GM19239 (cell line): ENCODE measurements at regions not wholly inside any gene's neighbourhood (a gene's known extent, or its start where the extent isn't known, plus 50 kb on each side); places are given as distances from the start of the nearest gene placed in this dataset.

Experiments
- DNase-seq: peaks from one replicate; pipeline ENCODE4 v3.0.0; 2011; ENCODE audit warnings: low spot score; ENCODE audit not compliant: insufficient read length
- FAIRE-seq: peaks from 2 replicates; lab custom pipeline; 2011; peaks lifted over from hg19 to GRCh38; lab: Jason Lieb, UNC

DNA sequence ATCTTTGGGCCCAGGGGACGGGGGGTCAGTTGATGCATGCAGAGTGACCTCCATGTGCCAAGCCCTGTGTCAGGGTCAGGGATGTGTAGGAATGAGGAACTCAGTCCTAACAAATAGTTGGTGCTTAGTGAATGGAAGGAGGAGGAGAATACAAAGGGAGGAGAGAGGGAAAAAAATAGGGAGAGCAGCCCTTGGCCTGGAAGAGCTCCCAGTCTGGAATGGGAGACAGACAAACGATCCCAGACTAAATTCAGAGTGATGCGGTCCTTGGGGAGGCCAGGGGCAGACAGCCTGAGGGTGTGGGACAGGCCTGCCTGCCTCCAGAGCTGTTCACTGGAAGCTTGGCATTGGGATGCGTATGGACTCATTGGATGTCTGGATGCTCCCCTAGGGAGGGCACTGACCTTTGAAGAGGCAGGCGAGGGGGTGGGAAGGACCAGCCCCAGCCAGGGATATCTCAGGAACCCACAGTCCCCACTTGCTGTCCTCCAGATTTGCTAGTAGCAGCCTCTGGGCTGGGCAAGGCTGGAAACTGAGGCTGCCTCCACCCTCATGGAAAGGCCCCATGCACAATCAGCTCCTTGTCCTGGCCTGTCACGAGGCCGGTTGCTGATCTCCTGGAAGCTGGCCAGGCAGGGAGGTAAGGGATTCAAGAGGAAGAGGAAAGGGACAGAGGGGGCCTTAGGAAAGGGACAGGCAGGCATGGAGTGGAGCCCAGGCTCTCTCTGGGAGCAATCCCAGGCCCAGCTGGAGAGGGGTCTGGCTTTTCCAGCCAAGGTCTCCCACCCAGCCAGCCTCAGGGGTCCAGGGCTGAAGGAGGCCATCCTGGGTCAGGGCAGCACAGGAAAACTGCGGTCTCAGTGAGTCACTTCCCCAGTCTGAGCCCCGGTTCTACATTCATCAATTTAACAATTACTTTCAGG, 69.0 kb upstream of the GGTA1 start:
- DNase-seq (no peak), FAIRE-seq (no peak)

DNA sequence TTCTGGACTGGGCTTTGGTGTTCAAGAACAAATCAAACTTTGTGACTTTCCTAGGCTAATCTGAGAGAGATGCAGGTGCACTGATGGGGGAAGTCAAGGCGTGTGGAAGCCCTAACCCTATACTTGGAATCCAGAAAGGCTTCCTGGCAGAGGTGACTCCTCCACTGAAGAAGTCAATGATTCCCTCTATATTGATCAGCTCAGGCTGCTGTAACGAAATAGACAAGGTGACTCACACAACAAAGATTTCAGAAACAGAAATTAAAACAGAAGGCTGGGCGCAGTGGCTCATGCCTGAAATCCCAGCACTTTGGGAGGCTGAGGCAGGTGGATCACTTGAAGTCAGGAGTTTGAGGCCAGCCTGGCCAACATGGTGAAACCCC, 69.6 kb upstream of the GGTA1 start:
- no peak for DNase-seq
- no peak for FAIRE-seq

GRCh38 chr9:121572581-121572980, 72.9 kb upstream of the GGTA1 start:
- no peak for FAIRE-seq
- DNase-seq, result no peak

DNA sequence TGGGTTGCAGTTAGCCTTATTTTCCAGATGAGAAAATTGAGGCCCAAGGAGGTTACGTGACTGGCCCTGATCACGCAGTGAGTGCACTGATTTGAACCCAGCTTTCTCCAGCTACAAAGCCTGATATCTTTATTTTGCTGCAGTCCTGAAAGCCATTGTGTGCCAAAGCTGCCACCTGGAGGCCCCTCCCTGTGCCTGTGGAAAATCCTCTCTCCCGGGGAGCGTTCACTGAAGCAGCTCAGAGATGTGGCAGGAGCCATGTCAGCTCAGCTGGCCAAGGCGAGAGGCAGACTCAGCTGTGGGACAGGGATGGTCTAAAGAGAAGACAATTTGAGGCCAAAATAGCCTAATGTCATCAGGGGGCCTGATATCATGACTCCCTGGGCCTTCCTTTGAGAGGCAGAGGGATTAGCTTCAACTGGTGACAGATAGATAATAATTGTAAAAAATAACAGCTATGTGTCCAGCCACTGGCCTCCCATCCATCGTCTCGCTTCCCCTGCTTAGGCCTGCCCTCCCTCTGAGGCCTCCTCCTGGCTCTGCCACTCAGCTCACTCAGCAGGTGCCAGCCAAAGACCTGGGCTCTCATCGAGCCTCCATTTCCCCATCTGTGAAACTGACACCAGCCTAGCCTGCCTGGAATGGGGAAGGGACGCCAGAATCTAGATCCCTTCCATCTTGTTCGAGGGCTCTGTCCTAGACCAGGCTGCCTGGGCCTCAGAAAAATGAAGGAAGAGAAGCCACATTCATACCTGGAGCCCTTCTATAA, 74.3 kb upstream of the GGTA1 start:
- FAIRE-seq (no peak), DNase-seq (no peak)

DNA sequence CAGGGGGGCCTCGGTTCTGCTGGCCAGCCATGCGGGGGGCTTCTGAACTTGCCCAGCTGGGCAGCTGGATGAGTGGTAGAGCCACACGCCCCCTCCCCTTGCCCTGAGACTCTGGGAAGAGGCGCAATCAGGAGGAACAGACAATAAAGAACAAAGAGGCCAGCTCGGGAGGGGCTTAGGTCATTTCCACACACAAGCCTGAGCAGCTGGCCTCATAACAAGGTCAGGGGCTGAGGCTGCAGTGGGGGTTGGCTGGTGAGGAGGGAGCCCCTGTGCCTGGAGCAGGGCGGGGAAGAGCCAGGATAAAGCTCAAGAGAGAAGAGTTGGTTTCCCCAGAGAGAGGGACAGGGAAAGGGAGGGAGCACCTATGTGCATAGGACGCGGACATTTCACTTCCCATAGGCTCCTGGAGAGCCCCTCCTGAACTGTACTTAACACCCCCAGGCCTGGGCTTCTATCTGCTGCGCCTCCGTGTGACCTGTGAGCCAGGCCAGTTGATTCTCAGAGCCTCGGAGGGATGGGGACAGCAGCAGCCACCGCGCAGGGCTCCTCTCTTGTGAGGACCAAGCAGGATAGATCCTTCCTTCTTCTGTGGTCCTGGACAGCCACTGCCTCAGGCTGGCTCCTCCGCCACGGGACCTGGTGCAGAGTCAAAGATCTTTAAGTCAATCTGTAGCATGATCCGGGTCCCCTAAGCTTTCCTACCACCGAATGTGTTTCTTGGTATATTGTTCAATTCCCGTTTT, 75.3 kb upstream of the GGTA1 start:
- DNase-seq (no peak), FAIRE-seq (no peak)

DNA sequence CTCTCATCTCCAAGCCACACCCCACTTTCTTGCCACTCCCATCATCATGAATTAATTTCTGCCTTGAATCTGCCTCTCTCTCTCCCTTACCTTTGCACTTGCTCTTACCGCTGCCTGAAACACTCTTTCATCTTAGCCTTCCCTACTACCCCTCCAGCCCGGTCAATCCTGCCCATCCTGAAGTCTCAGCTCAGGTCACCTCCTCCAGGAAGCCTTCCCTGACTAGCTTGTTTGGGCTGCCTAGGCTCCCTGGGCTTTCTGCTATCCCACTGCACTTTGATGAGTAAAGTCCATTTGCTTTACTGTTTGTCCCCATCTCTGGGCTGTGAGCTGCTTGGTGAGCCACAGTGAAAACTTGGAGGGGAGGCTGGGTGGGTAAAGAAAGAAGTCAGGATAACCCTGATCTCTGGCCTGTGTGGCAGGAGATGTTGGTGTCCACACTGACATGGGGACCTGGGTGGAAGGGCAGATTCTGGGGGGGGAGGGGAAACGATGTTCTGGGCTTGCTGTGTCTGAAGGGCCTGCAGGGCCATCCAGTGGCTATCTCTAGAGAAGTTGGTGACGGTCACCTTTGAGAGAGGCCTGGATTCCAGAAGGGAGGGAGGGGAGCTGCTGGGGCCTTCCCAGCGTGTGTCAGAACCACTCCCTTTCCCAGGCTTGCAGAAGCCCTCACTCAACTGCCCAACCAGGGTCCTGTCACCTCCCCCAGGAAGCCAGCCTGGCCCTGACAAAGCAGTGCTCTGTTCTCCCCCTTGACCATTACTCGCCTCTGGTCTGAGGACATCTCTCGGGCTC, 75.0 kb upstream of the DAB2IP start:
- no peak for FAIRE-seq
- DNase-seq, result no peak

DNA sequence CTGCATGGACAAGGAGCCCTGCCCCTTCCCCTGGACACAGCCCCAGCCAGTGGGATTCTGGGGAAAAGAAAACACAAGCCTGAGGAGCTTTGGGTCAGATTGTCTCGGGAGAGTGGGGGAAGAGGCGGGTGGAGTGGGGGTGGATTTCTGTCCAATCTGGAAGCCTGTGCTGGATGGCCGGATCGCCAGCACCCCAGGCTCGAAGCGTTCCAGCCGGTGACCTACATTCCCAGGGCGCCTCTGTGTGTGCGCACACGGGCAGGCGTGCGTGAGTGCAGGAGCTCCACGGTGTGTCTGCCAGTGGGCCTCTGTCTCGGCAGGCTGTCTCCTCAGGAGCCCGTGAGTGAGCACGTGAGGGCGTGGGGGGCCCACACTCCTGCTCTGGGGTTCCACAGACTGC, 74.3 kb upstream of the DAB2IP start:
- DNase-seq, result no peak
- FAIRE-seq, result no peak

- DNase-seq (no peak), FAIRE-seq (no peak)
Measured at GRCh38 chr9:121577572-121577971, 73.9 kb upstream of the DAB2IP start.

DNA sequence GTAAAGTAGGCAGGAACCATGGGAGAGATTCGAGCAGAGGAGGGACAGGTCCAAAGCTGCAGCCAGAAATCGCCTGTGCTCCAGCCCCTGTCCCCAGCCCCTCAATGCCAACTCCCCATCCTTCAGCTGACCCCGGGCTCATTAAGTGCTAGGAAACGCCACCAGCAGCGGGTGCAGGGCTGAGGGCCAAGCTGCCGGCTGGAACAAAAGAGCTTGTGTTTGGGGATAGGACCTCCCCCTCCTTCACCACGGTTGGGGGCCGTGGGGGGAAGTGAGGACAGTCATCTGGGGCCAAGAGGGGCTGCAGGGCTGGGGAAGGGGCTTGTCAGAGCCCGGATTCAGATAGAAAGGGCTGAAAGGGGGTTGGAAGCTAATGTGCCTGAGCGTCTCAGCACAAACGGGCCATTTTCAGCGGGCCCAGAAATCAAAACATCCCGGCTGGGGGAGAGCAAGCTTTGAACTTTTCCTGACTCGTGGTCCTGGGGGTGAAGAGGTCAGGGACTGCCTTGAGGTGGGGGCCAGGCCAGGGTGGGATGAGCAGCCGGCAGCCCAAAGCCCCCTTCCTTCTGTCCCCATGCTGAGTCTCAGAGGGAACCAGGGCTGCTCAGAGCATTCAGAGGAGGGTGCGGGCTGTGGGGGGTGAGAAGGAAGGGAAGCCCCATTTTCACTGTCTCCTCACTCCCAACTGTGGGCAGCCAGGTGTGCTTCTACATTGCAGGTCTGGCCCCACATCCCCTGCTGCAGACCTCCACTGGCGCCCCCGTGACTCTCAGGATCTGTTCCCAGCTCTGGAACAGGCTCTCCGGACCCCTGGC, 69.4 kb upstream of the DAB2IP start:
- DNase-seq (no peak), FAIRE-seq (no peak)

DNA sequence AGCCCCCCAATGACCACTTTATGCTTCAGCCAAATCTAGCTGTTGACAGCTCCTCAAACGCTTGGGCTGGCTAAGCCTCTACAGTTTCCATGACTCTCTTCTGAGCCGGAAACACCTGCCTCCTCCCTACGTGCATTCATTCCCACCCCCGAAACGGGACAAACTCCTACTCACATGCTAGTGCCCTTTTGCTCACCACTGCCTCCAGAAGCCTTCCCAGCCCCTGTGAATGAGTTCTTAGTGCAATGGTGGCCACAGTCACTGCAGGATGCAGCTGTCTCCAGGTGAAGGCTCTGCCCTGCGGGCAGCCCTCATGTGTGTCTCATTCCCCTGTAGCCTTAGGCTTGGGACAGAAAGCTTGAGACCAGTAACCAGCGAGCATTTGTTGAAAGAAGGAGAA, 68.8 kb upstream of the DAB2IP start:
- DNase-seq, result no peak
- FAIRE-seq, result no peak

DNA sequence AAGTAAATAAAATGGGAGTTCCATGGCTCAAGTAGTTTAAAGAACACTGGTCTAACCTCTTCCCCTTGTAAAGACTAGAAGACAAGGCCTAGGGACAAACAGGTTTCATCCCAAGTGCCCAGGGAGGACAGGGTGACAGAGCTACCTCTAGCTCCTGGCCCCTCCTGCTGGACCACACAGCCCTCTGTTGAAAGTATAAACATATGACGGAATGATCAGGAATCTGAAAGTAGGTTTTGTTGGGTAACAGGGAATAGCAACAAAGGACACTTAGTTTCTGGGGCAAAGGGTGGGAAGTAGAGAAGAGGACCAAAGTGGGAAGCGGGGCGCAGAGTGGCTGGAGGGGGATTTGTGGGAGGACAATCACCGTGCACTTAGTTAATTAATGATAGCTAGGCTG, 67.0 kb upstream of the DAB2IP start:
- DNase-seq, result no peak
- no peak for FAIRE-seq

DNA sequence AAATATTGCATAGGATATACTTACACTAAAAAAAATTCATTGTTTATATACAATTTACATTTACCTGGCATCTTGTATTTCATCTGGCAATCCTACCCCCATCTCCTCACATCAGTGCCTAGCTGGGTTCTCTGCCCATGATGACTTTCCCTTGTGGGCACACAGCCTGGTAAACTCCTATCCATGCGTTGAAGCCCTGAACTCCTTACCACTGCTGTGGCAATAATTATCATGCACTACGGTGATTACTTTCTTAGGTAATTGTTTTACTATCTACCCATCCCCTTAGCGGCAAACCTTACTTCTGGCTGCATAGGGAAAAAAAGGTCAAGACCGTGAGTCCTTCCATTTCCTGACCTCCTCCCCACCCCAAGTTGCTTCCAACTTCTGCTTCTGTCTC, 63.6 kb upstream of the DAB2IP start:
- no peak for DNase-seq
- no peak for FAIRE-seq

GRCh38 chr9:121589986-121590385, 61.4 kb upstream of the DAB2IP start:
- DNase-seq, result no peak
- FAIRE-seq, result no peak

GRCh38 chr9:121592265-121592664, 59.2 kb upstream of the DAB2IP start:
- FAIRE-seq, result no peak

DNA sequence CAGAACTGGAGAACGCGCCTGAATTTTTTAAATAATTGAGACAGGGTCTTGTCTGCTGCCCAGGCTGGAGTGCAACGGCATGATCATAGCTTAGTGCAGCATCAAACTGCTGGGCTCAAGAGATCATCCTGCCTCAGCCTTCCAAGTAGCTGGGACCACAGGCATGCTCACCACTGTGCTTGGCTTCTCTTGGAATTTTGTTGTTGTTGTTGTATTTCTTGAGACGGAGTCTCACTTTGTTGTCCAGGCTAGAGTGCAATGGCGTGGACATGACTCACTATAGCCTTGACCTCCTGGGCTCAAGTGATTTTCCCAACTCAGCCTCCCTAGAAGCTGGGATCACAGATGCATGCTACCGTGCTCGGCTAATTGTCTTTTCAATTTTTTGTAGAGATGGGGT, 58.4 kb upstream of the DAB2IP start:
- DNase-seq (no peak), FAIRE-seq (no peak)

More at GRCh38 chr9:121592265-121592664, 59.2 kb upstream of the DAB2IP start:
- no peak for DNase-seq

GRCh38 chr9:121596515-121596914, 54.9 kb upstream of the DAB2IP start:
- FAIRE-seq, result no peak
- no peak for DNase-seq

DNA sequence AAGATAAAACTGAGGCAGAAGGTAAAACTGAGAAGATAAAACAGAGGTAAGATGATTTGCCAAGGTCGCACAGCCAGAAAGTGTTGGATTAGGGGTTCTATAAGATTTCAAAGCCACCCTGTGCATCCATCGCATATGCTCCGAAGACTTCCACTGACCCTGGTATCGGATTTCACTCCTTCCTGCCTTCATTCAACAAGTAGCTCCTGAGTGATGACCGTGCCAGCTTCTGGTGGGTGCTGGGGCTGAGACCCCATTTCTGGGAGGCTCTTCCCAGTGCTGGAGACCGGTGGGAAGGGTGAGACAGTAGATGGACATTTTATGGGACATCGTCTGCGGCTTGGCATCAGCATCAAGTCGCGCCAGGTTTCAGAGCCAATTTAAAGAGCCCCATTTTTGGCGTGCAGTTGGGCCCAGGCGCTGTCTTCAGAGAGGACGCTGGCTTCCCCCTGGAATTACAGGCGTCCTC, 53.7 kb upstream of the DAB2IP start:
- DNase-seq (no peak), FAIRE-seq (no peak)

- FAIRE-seq (no peak), DNase-seq (no peak)
Measured at GRCh38 chr9:121598167-121598964, 53.1 kb upstream of the DAB2IP start.
